ENCODE measurements at regions not wholly inside any gene's neighbourhood (a gene's known extent, or its start where the extent isn't known, plus 50 kb on each side); places are given as distances from the start of the nearest gene placed in this dataset.

GRCh38 chr6:94289131-94289530 is 869.8 kb upstream of the EPHA7 start:
- no peaks in the 10 kb centered on the region for H3K9me3 Mint-ChIP-seq
- H3K36me3 Mint-ChIP-seq = no peaks in the 10 kb centered on the region
- H3K27ac Mint-ChIP-seq = no peak overlapping the region
- no peak for TF ChIP-seq CTCF (IDR thresholded peaks at IDR 0.05; ENCODE audit: unreplicated experiment)
- no peaks in the 10 kb centered on the region for H3K4me1 Mint-ChIP-seq
- no peak overlapping the region for H3K4me3 Mint-ChIP-seq
- no peak for DNase-seq (ENCODE audit: low spot score in 2 of 2, unreplicated experiment in 2 of 2)
- peaks cover 7% of the 10 kb centered on the region for H3K27me3 Mint-ChIP-seq (ENCODE audit: low read depth)

GRCh38 chr6:94278146-94278545 is 858.8 kb upstream of the EPHA7 start:
- H3K4me3 Mint-ChIP-seq = no peak overlapping the region
- no peaks in the 10 kb centered on the region for H3K27me3 Mint-ChIP-seq (ENCODE audit: low read depth)
- peaks cover 3% of the 10 kb centered on the region for H3K9me3 Mint-ChIP-seq
- no peak for TF ChIP-seq CTCF (IDR thresholded peaks at IDR 0.05; ENCODE audit: unreplicated experiment)
- no peak for DNase-seq (ENCODE audit: low spot score in 2 of 2, unreplicated experiment in 2 of 2)
- H3K4me1 Mint-ChIP-seq = no peaks in the 10 kb centered on the region
- no peaks in the 10 kb centered on the region for H3K36me3 Mint-ChIP-seq
- no peak overlapping the region for H3K27ac Mint-ChIP-seq

- Mint-ChIP-seq H3K27me3 (ENCODE audit: low read depth) (no peaks in the 10 kb centered on the region), H3K36me3 (no peaks in the 10 kb centered on the region), H3K4me1 (no peaks in the 10 kb centered on the region), H3K4me3 (no peak overlapping the region), H3K9me3 (peaks cover 5% of the 10 kb centered on the region), H3K27ac (no peak overlapping the region)
- no peak for TF ChIP-seq CTCF (IDR thresholded peaks at IDR 0.05; ENCODE audit: unreplicated experiment)
- no peak for DNase-seq (ENCODE audit: low spot score in 2 of 2, unreplicated experiment in 2 of 2)
Measured at GRCh38 chr6:94272327-94272726, 853.0 kb upstream of the EPHA7 start.

GRCh38 chr6:94270091-94270948 is 851.0 kb upstream of the EPHA7 start:
- no peak for DNase-seq (ENCODE audit: low spot score in 2 of 2, unreplicated experiment in 2 of 2)
- Mint-ChIP-seq H3K9me3 (peaks cover 11% of the 10 kb centered on the region), H3K27me3 (ENCODE audit: low read depth) (no peaks in the 10 kb centered on the region)

GRCh38 chr6:94269256-94269655 is 849.9 kb upstream of the EPHA7 start:
- no peak for DNase-seq (ENCODE audit: low spot score in 2 of 2, unreplicated experiment in 2 of 2)
- TF ChIP-seq CTCF (IDR thresholded peaks at IDR 0.05; ENCODE audit: unreplicated experiment) = no peak
- no peaks in the 10 kb centered on the region for H3K4me1 Mint-ChIP-seq
- H3K4me3 Mint-ChIP-seq = no peak overlapping the region
- no peak overlapping the region for H3K27ac Mint-ChIP-seq
- H3K27me3 Mint-ChIP-seq (ENCODE audit: low read depth) = no peaks in the 10 kb centered on the region
- no peaks in the 10 kb centered on the region for H3K36me3 Mint-ChIP-seq
- peaks cover 20% of the 10 kb centered on the region for H3K9me3 Mint-ChIP-seq

More at GRCh38 chr6:94270091-94270948, 851.0 kb upstream of the EPHA7 start:
- Mint-ChIP-seq H3K4me3 (no peak overlapping the region), H3K27ac (no peak overlapping the region), H3K36me3 (no peaks in the 10 kb centered on the region), H3K4me1 (no peaks in the 10 kb centered on the region)
- no peak for TF ChIP-seq CTCF (IDR thresholded peaks at IDR 0.05; ENCODE audit: unreplicated experiment)
